ENCODE measurements at regions not wholly inside any gene's neighbourhood (a gene's known extent, or its start where the extent isn't known, plus 50 kb on each side); places are given as distances from the start of the nearest gene placed in this dataset.

GRCh38 chr17:77353684-77354419, 213.1 kb downstream of the SEC14L1 start:
- TF ChIP-seq GABPB1 (CRISPR knock-in tag; IDR thresholded peaks at IDR 0.05) (no peak), ATF6 (CRISPR knock-in tag; IDR thresholded peaks at IDR 0.05) (no peak), NR1H2 (CRISPR knock-in tag; IDR thresholded peaks at IDR 0.05) (no peak), CTCF (IDR thresholded peaks at IDR 0.05) (no peak), EMX1 (CRISPR knock-in tag; IDR thresholded peaks at IDR 0.05) (no peak), NFE2L1 (CRISPR knock-in tag; IDR thresholded peaks at IDR 0.05) (no peak), IRF2 (CRISPR knock-in tag; IDR thresholded peaks at IDR 0.05; ENCODE audit: borderline replicate concordance, low read depth) (no peak), ZNF138 (CRISPR knock-in tag; conservative IDR thresholded peaks at IDR 0.05) (no peak), TEAD4 (CRISPR knock-in tag; IDR thresholded peaks at IDR 0.05) (no peak), USF1 (CRISPR knock-in tag; IDR thresholded peaks at IDR 0.05) (no peak), AFF4 (CRISPR knock-in tag; IDR thresholded peaks at IDR 0.05; ENCODE audit: borderline replicate concordance) (no peak), ERG (CRISPR knock-in tag; IDR thresholded peaks at IDR 0.05) (no peak)

Data from WTC11 (cell line).